HCT116 (cell line): ENCODE measurements at regions not wholly inside any gene's neighbourhood (a gene's known extent, or its start where the extent isn't known, plus 50 kb on each side); places are given as distances from the start of the nearest gene placed in this dataset.

Experiments used
- ATAC-seq: fragments of 200-7000 bp; cut with Tn5 transposase; 2 replicates; pipeline ENCODE4 v1.9.1; 2020; ENCODE audit warnings: mild to moderate bottlenecking, moderate library complexity
- BruUV-seq: library from RNA; stranded (reverse); fragments of 400-500 nt; replicated peaks from 2 replicates; lab custom pipeline; 2021; lab: Mats Ljungman, UMichigan
- CTCF ChIA-PET: fragments of 300-600 bp; sonication (Branson Sonifier 250); formaldehyde crosslinking; loops from one replicate; lab custom pipeline; 2021; ENCODE audit warnings: antibody characterized with exemption; lab: Charles Lee
- POLR2A ChIA-PET: fragments of 300-600, 350-600 bp; sonication (Branson Sonifier 250); formaldehyde crosslinking; loops from one replicate; lab custom pipeline; 2021; ENCODE audit warnings: antibody characterized with exemption; lab: Charles Lee
- RAD21 ChIA-PET, 2 experiments: fragments of 300-600 bp; sonication (Branson Sonifier 250); formaldehyde crosslinking; loops; one replicate each; lab custom pipeline; 2023; ENCODE audit warnings: low total read pairs in 2 of 2; ENCODE audit not compliant: uncharacterized antibody in 2 of 2, unreplicated experiment in 2 of 2, low non-redundant PET in 1 of 2; lab: Charles Lee
- DNase-seq: peaks from one replicate; pipeline ENCODE4 v3.0.0-alpha.2; 2010; ENCODE audit warnings: low read depth, low spot score
- H2AFZ ChIP-seq: fragments of 200-600 bp; shearing (Covaris generic), sonication (generic); 2 replicates; pipeline ENCODE4 v1.6.1; 2017; ENCODE audit warnings: low read depth, mixed run types, mixed read lengths, antibody characterized with exemption, low read length; ENCODE audit not compliant: poor library complexity, severe bottlenecking
- H3K27ac ChIP-seq: 2 replicates; pipeline ENCODE4 v1.5.1; 2012; ENCODE audit warnings: low read depth, low read length
- H3K27me3 ChIP-seq: fragments of 200-600 bp; sonication (generic); 2 replicates; pipeline ENCODE4 v1.6.1; 2016; ENCODE audit warnings: mixed run types, low read length, mixed read lengths; ENCODE audit not compliant: insufficient read depth
- H3K36me3 ChIP-seq, 2 experiments: fragments of 200-500 bp in 1 of 2; fragments of 200-600 bp in 1 of 2; sonication (Bioruptor generic) in 1 of 2; sonication (generic) in 1 of 2; 2 replicates each; pipeline versions ENCODE4 v1.5.1 to v1.6.1; 2014 to 2016; ENCODE audit warnings: low read length in 2 of 2, inconsistent platforms in 1 of 2, mixed read lengths in 1 of 2, mixed run types in 1 of 2; ENCODE audit not compliant: insufficient read depth in 2 of 2, control insufficient read depth in 1 of 2
- H3K4me1 ChIP-seq, 2 experiments: fragments of 200-600 bp in 1 of 2; sonication (generic) in 1 of 2; 2 replicates each; pipeline versions ENCODE4 v1.5.1 to v1.6.1; 2012 to 2017; ENCODE audit warnings: low read length in 2 of 2, inconsistent platforms in 1 of 2, mild to moderate bottlenecking in 1 of 2, mixed read lengths in 1 of 2, mixed run types in 1 of 2, moderate library complexity in 1 of 2; ENCODE audit not compliant: insufficient read depth in 2 of 2, control insufficient read depth in 1 of 2
- H3K4me2 ChIP-seq: fragments of 200-600 bp; sonication (generic); 2 replicates; pipeline ENCODE4 v1.6.1; 2017; ENCODE audit warnings: mixed run types, low read length, mixed read lengths
- H3K4me3 ChIP-seq, 2 experiments: fragments of 200-600 bp in 1 of 2; sonication (generic) in 1 of 2; replicated peaks in 1 of 2; 2 replicates each; pipeline ENCODE4 v1.5.1; 2011 to 2016; ENCODE audit warnings: low read length in 2 of 2, control low read depth in 1 of 2, low read depth in 1 of 2, mild to moderate bottlenecking in 1 of 2, mixed read lengths in 1 of 2, mixed run types in 1 of 2
- H3K79me2 ChIP-seq: fragments of 200-600 bp; sonication (generic); 2 replicates; pipeline ENCODE4 v1.6.1; 2017; ENCODE audit warnings: mild to moderate bottlenecking, mixed run types, low read length, moderate library complexity, mixed read lengths; ENCODE audit not compliant: insufficient read depth
- H3K9ac ChIP-seq: fragments of 200-600 bp; sonication (generic); 2 replicates; pipeline ENCODE4 v1.6.1; 2016; ENCODE audit warnings: low read length, mixed read lengths
- H3K9me2 ChIP-seq: fragments of 200-600 bp; sonication (generic), shearing (Covaris generic); 2 replicates; pipeline ENCODE4 v1.6.1; 2017; ENCODE audit warnings: mixed run types, mild to moderate bottlenecking, moderate library complexity; ENCODE audit not compliant: insufficient read depth
- H3K9me3 ChIP-seq, 2 experiments: fragments of 200-500 bp in 1 of 2; fragments of 200-600 bp in 1 of 2; sonication (Bioruptor generic) in 1 of 2; sonication (generic) in 1 of 2; 2 replicates each; pipeline ENCODE4 v1.6.1; 2014 to 2017; ENCODE audit warnings: low read length in 2 of 2, mixed read lengths in 2 of 2, inconsistent platforms in 1 of 2, low read depth in 1 of 2, mild to moderate bottlenecking in 1 of 2, mixed run types in 1 of 2, moderate library complexity in 1 of 2; ENCODE audit not compliant: control insufficient read depth in 1 of 2, insufficient read depth in 1 of 2
- H4K20me1 ChIP-seq: fragments of 200-600 bp; sonication (generic), shearing (Covaris generic); 2 replicates; pipeline ENCODE4 v1.6.1; 2017; ENCODE audit warnings: mixed run types, mild to moderate bottlenecking, moderate library complexity; ENCODE audit not compliant: insufficient read depth
- CEBPB ChIP-seq: IDR thresholded peaks from 2 replicates; pipeline ENCODE4 v1.6.1; 2012; ENCODE audit warnings: low read depth
- ELF1 ChIP-seq: IDR thresholded peaks from 2 replicates; pipeline ENCODE4 v1.6.1; 2012; ENCODE audit warnings: low read depth, borderline replicate concordance
- EZH2 ChIP-seq: fragments of 200-600 bp; sonication (generic); IDR thresholded peaks from 2 replicates; pipeline ENCODE4 v1.6.1; 2017; ENCODE audit warnings: antibody characterized with exemption, mixed run types
- FOSL1 ChIP-seq: IDR thresholded peaks from 2 replicates; pipeline ENCODE4 v1.6.1; 2012; ENCODE audit warnings: low read depth
- RAD21 ChIP-seq: IDR thresholded peaks from 2 replicates; pipeline ENCODE4 v1.6.1; 2012; ENCODE audit warnings: low read depth, mild to moderate bottlenecking
- SIN3A ChIP-seq: IDR thresholded peaks from 2 replicates; pipeline ENCODE4 v1.6.1; 2012; ENCODE audit warnings: low read depth
- SRF ChIP-seq: IDR thresholded peaks from 2 replicates; pipeline ENCODE4 v1.6.1; 2012; ENCODE audit warnings: low read depth
- TCF7L2 ChIP-seq: IDR thresholded peaks from 2 replicates; pipeline ENCODE4 v1.7.0; 2011; ENCODE audit warnings: borderline replicate concordance, inconsistent platforms; ENCODE audit not compliant: insufficient read depth, insufficient read length; ENCODE audit errors: extremely low read depth
- intact Hi-C: fragments of 100-400 bp; cut with micrococcal nuclease; formaldehyde crosslinking; loops from 2 replicates; pipeline ENCODE4 v1.10.0; 2022
- TF ChIP-seq, protein P1 (sequence below): IDR thresholded peaks from 2 replicates; pipeline ENCODE4 v1.6.1; 2011; ENCODE audit warnings: mild to moderate bottlenecking, low read length, moderate library complexity; ENCODE audit not compliant: insufficient replicate concordance; ENCODE audit errors: extremely low read depth
- TF ChIP-seq, protein P2 (sequence below): IDR thresholded peaks from 2 replicates; pipeline ENCODE4 v1.6.1; 2012
- TF ChIP-seq, protein P3 (sequence below): IDR thresholded peaks from 2 replicates; pipeline ENCODE4 v1.6.1; 2012

DNA sequence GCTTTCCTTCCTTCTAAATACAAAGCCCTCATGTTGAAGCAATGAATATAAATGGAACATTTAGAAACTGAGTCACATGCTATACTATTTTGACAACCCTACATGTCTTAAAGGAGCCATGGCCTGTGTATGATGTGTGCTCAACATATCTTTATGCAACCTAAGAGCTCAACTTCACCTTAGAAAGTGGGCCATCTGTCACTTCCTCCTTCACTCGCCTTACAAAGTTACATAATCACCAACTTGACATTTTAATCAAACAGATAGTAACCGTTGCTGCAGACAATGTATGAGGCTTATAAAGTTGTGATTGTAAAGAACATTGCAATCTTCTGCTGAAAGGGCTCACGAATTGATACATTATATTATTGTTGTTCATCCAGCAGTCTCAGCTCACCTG is 163.6 kb downstream of the SERPINI1 start:
- Histone ChIP-seq H3K9ac (no peak overlapping the region), H3K4me2 (no peak overlapping the region), H3K27me3 (no peaks in the 10 kb centered on the region), H3K27ac (no peak overlapping the region), H3K4me1 (no peaks in the 10 kb centered on the region), H4K20me1 (no peaks in the 10 kb centered on the region), H3K4me3 (no peak overlapping the region), H2AFZ (no peak overlapping the region), H3K9me3 (no peaks in the 10 kb centered on the region), H3K79me2 (no peaks in the 10 kb centered on the region), H3K9me2 (no peaks in the 10 kb centered on the region), H3K36me3 (no peaks in the 10 kb centered on the region)
- RAD21 ChIA-PET, result no interaction called here
- CTCF ChIA-PET, result no interaction called here
- BruUV-seq, result no TSS peak
- TF ChIP-seq EZH2 (no peak), TCF7L2 (no peak), RAD21 (no peak), FOSL1 (no peak), SIN3A (no peak), ELF1 (no peak), CEBPB (no peak), SRF (no peak)
- TF ChIP-seq, protein P1, sequence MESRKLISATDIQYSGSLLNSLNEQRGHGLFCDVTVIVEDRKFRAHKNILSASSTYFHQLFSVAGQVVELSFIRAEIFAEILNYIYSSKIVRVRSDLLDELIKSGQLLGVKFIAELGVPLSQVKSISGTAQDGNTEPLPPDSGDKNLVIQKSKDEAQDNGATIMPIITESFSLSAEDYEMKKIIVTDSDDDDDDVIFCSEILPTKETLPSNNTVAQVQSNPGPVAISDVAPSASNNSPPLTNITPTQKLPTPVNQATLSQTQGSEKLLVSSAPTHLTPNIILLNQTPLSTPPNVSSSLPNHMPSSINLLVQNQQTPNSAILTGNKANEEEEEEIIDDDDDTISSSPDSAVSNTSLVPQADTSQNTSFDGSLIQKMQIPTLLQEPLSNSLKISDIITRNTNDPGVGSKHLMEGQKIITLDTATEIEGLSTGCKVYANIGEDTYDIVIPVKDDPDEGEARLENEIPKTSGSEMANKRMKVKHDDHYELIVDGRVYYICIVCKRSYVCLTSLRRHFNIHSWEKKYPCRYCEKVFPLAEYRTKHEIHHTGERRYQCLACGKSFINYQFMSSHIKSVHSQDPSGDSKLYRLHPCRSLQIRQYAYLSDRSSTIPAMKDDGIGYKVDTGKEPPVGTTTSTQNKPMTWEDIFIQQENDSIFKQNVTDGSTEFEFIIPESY, result no peak
- TF ChIP-seq, protein P2, sequence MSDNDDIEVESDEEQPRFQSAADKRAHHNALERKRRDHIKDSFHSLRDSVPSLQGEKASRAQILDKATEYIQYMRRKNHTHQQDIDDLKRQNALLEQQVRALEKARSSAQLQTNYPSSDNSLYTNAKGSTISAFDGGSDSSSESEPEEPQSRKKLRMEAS, result no peak
- TF ChIP-seq, protein P3, sequence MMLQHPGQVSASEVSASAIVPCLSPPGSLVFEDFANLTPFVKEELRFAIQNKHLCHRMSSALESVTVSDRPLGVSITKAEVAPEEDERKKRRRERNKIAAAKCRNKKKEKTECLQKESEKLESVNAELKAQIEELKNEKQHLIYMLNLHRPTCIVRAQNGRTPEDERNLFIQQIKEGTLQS, result no peak
- POLR2A ChIA-PET, result no interaction called here
- ATAC-seq (no peak), DNase-seq (no peak)
- intact Hi-C loops, result no loop called here
